ENCODE measurements at regions not wholly inside any gene's neighbourhood (a gene's known extent, or its start where the extent isn't known, plus 50 kb on each side); places are given as distances from the start of the nearest gene placed in this dataset.
"Not testable (repeated sequence)": the region's sequence is repeated elsewhere in the genome, so short reads cannot be mapped to it uniquely, and the experiment has no call there.

GRCh38 chr5:164206196-164206595 lies 700.8 kb downstream of the MAT2B start:
- no peak for DNase-seq

- DNase-seq = no peak
These were observed 702.2 kb downstream of the MAT2B start for GRCh38 chr5:164207646-164208045.

- no peak for DNase-seq
These were observed 705.1 kb downstream of the MAT2B start for GRCh38 chr5:164210491-164210890.

- no peak for DNase-seq
These were observed 709.3 kb downstream of the MAT2B start for GRCh38 chr5:164214698-164215097.

- DNase-seq = no peak
These were observed 712.0 kb downstream of the MAT2B start for GRCh38 chr5:164217464-164217863.

GRCh38 chr5:164220522-164220921 lies 715.1 kb downstream of the MAT2B start:
- no peak for DNase-seq

- DNase-seq = no peak
These were observed 718.8 kb downstream of the MAT2B start for GRCh38 chr5:164224236-164224635.

GRCh38 chr5:164224772-164225171 lies 719.4 kb downstream of the MAT2B start:
- no peak for DNase-seq

GRCh38 chr5:164230341-164230740 lies 724.9 kb downstream of the MAT2B start:
- DNase-seq = no peak

GRCh38 chr5:164233791-164234190 lies 728.4 kb downstream of the MAT2B start:
- DNase-seq = no peak

- DNase-seq = no peak
These were observed 728.9 kb downstream of the MAT2B start for GRCh38 chr5:164234321-164234720.

- DNase-seq = peak; percentile 28
These were observed 730.0 kb downstream of the MAT2B start for GRCh38 chr5:164235300-164235891.

- no peak for DNase-seq
These were observed 732.1 kb downstream of the MAT2B start for GRCh38 chr5:164237486-164237885.

GRCh38 chr5:164251781-164252180 lies 746.4 kb downstream of the MAT2B start:
- not testable (repeated sequence) for DNase-seq

GRCh38 chr5:164253764-164254163 lies 748.3 kb downstream of the MAT2B start:
- DNase-seq = no peak

GRCh38 chr5:164255598-164256213 lies 750.3 kb downstream of the MAT2B start:
- DNase-seq = no peak

GRCh38 chr5:164256351-164256750 lies 750.9 kb downstream of the MAT2B start:
- DNase-seq = no peak

- DNase-seq = no peak
These were observed 751.5 kb downstream of the MAT2B start for GRCh38 chr5:164256954-164257353.

GRCh38 chr5:164265566-164265965 lies 760.1 kb downstream of the MAT2B start:
- peak; percentile 22 for DNase-seq

- DNase-seq = no peak
These were observed 761.2 kb downstream of the MAT2B start for GRCh38 chr5:164266571-164266970.

- DNase-seq = no peak
These were observed 772.3 kb downstream of the MAT2B start for GRCh38 chr5:164277720-164278119.

GRCh38 chr5:164289526-164289925 lies 784.1 kb downstream of the MAT2B start:
- DNase-seq = no peak

GRCh38 chr5:164296603-164297080 lies 791.2 kb downstream of the MAT2B start:
- peak; percentile 24 for DNase-seq

GRCh38 chr5:164298165-164298564 lies 792.7 kb downstream of the MAT2B start:
- no peak for DNase-seq

Measured in muscle of arm (tissue), 1 donor.